UCSD-AML1 (cell line): ENCODE measurements at regions not wholly inside any gene's neighbourhood (a gene's known extent, or its start where the extent isn't known, plus 50 kb on each side); places are given as distances from the start of the nearest gene placed in this dataset.

ENCODE experiments used
- DNase-seq: peaks from one replicate; lab custom pipeline; 2025; ENCODE audit not compliant: unreplicated experiment; lab: John Stamatoyannopoulos, UW

DNA sequence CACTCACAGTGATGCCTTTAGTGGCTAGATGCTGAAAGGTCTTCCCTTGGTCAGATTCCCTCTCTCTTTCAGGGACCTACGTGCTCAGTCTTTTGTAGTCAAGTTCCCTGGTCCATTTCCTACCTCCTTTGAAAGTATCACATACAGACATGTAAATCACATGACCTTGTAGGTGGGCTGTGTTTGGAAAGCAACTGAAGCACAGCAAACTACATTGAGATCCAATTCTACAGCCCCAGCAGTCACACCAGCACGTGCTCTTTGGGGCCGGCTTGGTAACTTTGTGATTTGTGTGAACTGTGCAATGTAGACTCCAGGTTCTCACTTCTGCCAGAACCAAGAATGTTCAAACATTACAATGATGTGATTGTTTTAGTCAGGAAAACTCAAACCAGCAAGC lies 89.7 kb upstream of the PLPP4 start:
- DNase-seq = no peak

DNA sequence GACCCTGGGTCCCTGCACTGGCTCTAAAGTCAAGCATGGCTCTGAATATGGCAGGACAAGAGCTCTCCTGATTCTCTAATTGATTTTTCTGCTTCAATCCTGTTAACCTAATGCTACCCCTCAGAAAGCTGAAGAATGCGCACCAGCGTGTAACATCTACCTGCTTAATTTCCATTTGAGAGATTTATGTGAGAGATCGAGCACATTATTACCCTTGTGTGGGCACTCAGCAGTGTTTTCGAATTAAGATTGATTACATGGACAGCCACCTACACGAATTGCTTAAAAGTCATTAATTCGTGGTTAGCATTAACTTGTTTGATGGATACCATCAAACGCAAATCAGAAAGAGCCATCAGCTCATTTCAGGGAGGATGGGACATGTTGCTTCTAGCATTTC lies 88.7 kb upstream of the PLPP4 start:
- DNase-seq = no peak

DNA sequence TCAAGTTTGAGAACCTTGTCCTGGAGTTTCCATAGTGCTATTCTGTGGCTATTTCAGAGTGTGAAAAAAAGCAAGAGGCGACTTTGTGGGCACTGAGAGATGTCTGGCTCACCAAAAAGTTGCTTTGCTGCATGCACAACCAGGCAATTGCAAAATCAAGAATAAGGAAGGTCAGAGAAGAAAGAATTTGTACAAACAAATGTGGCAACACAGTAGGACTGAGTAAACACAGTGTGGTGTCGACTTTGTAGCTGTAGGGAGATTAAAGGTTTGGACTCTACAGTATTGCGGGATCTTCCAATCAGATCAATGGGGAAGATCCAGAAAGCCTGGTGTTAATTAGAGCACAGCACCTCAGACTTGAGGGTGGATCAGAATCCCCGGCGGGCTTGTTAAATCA lies 88.1 kb upstream of the PLPP4 start:
- no peak for DNase-seq

DNA sequence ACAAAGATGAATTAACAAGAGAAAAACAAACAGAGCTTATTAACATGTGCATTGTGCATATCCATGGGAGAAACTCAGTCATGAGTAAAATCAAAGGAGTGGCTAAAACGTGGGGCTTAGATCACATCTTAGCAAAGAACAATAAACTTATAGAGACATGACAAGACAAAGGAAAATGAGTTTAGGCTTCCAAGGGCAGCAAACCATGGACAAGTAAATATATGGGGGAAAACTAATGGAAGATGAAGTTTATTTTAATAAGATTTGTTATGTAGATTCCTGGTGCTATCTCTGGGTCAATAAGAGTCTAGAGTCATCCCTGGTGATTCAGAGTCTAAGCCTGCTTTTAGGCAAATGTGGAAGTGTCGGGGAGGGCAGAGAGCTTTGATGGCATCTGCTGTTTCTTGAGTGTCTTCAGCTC lies 87.2 kb upstream of the PLPP4 start:
- no peak for DNase-seq

DNA sequence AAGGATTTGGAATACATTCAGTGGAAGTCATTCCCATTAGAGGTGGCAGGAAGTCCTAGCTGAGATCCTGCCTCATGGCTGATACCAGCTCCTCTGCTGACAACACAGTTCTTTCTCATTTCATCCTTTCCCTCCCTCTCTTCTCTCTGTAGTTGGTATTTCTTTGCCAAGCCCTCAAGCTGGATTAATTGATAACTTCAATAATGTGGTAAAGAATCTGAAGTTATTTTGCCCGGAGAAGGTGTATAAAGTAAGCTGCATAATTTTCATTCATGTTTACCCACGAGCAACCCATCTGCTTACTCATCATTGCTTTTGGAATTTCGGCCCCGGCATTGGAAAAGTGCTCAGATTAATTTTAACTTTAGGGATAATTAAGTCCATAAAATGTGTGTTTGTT lies 85.2 kb upstream of the PLPP4 start:
- DNase-seq = no peak

DNA sequence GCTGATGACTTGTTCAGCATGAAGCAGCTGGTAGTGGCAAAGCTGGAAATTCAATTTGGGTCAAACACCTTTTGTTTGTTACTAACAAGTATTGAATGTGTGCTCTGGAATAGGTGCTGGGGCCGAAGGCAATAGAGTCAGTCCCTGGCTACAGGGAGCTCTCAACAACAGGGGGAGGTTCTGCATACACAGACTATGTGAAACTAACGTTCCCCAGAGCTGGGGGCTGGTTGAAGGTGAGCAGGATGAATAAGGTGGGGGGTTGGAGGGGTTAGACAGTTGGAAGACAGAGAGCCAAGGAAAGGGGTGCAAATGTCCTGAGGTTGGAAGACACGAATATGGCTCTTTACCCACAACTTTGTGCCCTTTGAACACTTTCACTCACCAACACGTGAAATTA lies 84.1 kb upstream of the PLPP4 start:
- no peak for DNase-seq

DNA sequence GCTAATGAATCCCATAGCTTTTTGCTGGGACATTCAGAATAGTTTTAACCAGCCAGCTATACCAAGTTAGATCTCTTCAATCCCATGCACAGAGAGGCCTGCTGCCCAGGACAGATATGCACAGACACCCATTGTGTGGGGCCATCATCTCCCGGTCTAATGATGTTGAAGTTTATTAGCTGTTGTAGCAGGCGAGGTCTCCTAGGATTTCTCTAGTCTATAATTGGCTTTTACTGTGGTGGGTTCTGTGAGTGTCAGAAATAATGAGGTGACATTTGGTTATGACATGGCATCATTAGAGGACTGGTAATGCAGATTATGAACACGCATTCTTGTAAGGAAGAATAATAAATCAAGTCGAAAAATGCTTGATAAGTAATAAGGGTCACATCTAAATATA lies 81.4 kb upstream of the PLPP4 start:
- DNase-seq = no peak

DNA sequence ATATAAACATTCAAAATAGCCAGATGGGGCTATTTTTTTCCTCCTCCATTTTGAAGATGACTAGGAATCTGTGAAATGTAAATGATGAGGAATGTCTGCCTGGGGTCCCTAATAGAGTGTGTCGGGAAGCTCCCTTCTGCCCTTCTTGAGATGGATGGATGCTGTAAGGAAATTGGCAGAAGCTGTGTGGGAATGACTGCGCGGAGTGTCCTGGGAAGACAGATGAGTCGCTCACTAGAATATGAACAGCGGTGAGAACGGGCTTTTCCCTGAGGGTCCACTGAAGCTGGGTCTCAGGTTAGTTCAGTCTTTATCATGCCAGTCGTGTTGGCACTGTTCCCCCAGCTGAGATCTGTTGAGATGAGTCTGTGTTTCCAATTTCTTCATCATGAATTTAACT lies 75.1 kb upstream of the PLPP4 start:
- DNase-seq = no peak

DNA sequence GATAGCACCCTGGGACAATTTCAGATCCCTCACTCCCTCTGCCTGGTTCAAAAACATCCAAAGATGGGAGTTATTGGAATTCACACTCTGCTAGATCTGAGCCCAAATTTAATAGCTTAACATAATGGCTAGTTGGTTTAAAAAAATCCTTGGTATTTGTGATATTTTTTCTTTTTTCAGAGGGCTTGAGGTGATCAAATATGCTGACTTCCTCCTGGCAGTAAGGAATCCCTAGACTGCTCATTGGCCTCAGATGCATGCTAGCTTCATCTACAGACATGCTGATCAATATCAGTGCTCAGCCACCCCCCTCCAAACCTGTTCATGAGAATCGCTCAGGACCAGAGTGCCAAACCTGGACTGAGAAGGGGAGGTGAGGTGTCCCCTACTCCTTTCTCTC lies 74.7 kb upstream of the PLPP4 start:
- DNase-seq = no peak

DNA sequence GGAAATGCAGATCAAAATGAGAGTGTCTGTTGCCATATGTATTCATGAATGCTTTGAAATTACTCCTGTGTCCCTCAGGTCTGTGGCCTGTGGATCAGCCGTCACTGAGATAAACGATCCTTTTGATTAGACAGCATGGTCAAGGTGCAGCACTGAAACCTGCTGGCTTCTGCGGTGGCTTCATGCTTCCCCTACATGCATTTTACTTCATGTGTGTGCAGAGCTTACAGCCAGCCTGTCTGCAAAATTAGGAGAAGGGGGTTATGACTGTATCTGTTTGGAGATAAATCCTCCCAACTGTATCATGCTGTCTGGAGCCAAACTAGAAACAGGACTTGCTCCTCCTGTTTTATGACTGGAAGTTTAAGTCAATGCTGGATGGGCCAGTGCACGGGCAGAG lies 71.0 kb upstream of the PLPP4 start:
- DNase-seq = no peak

DNA sequence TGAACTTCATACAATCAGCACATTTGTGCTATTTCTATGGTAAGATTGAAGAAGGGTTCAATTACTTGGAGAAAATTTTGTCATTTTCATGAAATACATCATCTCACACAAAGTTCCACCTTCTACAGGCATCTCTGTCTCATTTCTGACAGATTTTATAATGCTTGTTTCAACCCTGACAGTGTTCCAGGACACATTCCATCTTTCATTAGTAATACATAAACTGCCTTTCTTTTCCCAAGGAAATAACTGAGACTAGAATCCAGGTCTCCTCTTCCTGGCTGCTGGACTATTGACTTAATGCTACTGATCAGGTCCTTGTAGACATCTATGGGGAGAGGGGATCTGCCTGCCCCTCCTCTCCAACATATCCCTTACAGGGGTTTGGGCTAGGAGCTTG lies 70.1 kb upstream of the PLPP4 start:
- DNase-seq = no peak

DNA sequence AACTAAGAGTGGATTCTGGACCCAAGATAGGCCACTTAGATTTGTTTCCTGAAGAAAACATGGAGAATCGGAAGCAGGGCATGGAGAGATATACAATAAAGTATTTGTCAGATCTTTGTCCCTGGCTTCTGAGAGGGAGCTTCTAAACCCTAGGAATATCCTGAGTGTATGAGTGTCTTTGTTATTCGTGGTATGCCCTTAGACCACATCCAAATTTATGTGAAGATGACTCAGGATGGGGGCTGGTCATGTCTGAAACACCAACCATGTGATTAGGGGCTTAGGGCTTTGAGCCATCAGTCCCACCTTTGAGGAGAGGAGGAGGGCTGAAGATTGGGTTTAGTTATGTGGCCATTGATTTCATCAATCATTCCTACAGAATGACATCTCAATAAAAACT lies 69.7 kb upstream of the PLPP4 start:
- DNase-seq = no peak

DNA sequence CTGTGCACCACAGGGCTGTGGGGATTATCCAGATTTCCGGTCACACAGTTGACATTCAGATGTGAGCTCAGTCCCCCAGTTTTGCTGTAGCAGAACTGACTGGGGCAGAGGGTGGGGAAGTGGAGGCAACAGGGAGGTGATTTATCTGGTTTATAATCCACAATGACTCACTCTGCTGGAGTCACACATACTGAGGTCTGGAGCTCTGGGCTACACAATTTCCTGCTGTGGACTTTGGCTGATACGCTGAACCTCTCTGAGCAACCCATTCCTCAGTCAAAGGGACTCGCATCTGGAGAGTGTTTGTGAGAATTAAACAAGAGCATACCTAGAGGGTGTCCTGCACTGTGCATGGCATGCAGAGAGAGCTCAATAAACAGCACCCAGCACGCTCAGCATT lies 64.8 kb upstream of the PLPP4 start:
- DNase-seq = no peak

DNA sequence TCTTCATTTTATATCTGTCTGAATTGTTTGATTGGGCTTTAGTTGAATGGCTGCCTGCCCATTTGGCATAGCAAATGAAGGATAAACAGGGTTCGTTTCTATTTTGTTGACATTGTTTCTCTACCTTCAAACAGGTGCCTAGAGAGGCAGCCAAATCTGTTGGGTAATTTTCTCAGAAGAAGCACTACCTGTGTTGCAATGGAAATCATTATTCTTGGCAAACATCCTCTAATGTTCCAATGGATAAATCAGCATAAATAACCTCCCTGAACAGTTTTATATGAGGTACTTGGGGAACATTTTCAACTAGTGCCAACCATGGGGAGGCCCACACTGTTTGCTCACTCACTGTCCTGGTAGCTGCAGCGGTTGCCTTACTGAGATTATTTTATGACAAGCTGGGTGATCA lies 64.4 kb upstream of the PLPP4 start:
- DNase-seq = no peak

DNA sequence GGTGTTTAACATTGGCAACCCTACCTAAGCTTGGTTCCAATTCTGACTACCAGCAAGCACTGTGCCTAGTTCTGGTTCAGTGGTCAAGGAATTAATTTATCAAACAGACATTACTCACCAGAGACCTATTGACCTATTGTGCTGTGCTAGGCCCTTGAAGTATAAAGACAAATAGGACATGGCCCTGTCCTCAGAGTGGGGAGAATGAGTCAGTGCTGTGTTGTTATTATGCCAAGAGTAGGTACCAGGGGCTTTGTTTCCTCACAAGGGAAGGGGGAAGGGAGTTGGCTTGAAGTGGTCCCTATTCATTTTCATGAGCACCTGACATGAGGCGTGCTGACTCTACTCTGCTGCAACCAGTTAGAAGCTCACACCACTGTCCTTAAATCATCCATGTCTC lies 62.6 kb upstream of the PLPP4 start:
- DNase-seq = no peak

DNA sequence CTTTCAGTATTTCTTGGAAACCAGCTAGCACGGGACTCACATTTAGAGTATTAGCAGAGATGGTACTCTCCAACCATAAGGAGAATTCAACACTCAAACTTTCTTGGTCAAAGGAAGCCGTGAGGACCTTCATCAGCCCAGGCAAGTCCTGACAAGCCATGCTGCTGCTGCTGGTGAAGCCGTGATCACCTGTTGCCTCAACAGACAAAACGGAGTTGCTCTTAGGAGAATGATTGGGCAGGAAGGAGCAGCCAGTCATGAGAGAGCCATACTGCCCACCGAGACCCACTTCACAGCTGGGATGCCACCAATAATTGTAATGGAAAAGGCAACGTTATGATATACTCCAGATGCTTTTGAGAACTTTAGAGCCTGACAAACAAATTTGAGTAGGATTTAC lies 60.8 kb upstream of the PLPP4 start:
- no peak for DNase-seq

DNA sequence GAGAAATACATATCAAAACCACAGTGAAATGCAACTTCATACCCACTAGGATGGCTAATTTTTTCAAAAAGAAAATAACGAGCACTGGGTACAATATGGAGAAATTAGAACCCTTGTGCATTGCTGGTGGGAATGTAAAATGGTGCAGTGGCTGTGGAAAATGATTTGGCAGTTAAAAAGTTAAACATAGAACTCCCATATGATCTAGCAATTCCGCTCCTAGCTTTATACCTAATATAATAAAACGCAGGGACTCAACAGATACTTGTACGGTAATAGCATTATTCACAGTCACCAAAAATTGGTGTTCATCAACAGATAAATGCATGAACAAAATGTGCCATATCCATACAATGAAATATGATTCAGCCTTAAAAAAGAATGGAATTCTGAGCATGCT lies 58.8 kb upstream of the PLPP4 start:
- DNase-seq = no peak

DNA sequence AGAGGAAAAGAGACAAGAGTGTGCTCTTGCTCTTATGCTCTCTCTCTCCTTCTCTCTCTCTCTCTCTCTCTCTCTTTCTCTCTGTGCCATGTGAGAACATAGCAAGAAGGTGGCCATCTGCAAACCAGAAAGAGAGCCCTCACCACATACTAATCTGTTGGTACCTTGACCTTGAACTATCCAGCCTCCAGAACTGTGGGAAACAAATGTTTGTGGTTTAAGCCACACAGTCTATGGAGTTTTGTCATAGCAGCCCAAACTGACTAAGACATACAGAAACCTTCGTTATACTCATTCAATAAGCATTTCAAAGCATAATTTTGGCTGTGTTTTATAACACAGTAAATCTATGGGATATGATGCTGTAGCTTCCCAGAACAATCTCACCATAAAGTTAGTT lies 56.4 kb upstream of the PLPP4 start:
- no peak for DNase-seq

DNA sequence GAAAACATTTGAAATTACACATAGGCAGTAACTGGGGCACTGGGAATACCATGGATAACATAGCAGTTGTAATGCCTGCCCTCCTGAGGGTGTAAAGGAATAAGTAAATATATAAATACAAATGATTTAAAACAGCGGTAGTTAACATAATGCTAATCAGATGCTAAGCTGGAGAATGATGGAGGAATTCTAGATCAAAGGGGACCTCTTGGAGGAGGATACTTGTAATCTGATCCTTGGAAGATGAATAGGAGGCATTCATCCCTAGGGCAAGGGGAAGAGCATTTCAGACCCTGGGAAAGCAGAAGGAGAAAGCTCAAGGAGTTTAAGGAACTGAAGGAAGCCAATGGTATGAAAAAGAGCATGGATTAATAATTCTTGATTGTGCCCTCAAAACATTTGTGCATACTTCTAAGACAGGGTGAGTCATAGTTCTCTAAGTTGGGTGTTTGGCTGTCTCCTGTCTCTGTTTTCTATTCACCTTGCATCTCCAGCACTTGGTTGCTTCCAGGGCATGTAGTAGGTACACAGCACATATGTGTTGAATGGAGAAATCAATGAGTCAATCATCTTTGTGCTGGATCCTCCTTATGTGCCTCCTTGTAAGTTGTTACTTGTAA lies 54.8 kb upstream of the PLPP4 start:
- DNase-seq = no peak

DNA sequence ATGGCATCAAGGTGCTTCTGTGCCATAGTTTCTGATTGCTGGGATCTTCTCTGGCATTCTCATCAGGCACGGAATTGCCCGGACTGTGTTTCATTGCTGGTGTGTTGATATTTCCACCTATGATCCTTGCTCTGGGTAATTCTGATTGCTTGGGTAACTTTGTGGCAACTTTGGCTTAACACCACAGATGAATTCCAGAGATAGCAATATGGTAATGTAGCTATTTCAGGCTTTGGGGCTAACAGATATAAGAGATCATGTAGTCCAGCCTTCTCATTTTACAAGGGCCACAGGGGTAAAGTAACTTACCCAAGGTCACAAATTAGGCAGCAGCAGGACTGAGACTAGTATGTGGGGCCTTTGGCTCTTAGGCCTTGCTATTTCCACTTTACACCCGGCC lies 53.9 kb upstream of the PLPP4 start:
- no peak for DNase-seq

DNA sequence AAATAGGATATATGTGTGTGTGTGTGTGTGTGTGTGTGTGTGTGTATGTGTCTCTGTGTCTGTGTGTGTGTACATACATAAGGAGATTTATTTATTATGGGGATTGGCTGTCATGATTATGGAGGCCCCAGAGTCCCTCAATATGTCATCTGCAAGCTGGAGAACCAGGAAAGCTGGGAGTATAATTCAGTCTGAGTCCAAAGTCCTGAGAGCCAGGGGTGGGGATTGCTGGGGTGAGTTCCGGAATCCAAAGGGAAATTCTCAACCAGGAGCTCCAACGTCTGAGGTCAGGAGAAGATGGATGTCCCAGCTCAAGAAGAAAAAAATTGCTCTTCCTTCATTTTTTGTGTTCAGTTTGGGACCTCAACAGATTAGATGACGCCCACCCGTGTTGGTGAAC lies 50.7 kb upstream of the PLPP4 start:
- no peak for DNase-seq
